Small intestine (tissue), 7 donors: ENCODE measurements at regions not wholly inside any gene's neighbourhood (a gene's known extent, or its start where the extent isn't known, plus 50 kb on each side); places are given as distances from the start of the nearest gene placed in this dataset.

Experiments
- DNase-seq, 2 donors: peaks; one replicate each; pipeline versions ENCODE4 v3.0.0 to v3.0.0-alpha.2; 2013
- FAIRE-seq: peaks from 2 replicates; lab custom pipeline; 2012; peaks lifted over from hg19 to GRCh38; lab: Jason Lieb, UNC
- H3K27ac ChIP-seq, 3 donors: one replicate each; pipeline ENCODE4 v1.5.1; 2013; ENCODE audit warnings: low read length in 2 of 3, mild to moderate bottlenecking in 2 of 3, control low read depth in 1 of 3, inconsistent platforms in 1 of 3, low read depth in 1 of 3, moderate library complexity in 1 of 3
- H3K27me3 ChIP-seq, 3 donors: one replicate each; pipeline ENCODE4 v1.6.1; 2013; ENCODE audit warnings: low read length in 3 of 3, inconsistent platforms in 1 of 3; ENCODE audit not compliant: control insufficient read depth in 3 of 3, insufficient read depth in 3 of 3
- H3K36me3 ChIP-seq, 3 donors: one replicate each; pipeline ENCODE4 v1.6.1; 2013; ENCODE audit warnings: low read length in 3 of 3, inconsistent platforms in 1 of 3, low read depth in 1 of 3, mild to moderate bottlenecking in 1 of 3, moderate library complexity in 1 of 3; ENCODE audit not compliant: control insufficient read depth in 3 of 3, insufficient read depth in 2 of 3
- H3K4me1 ChIP-seq, 3 donors: one replicate each; pipeline ENCODE4 v1.6.1; 2013; ENCODE audit warnings: low read length in 2 of 3, inconsistent platforms in 1 of 3, low read depth in 1 of 3, mild to moderate bottlenecking in 1 of 3, moderate library complexity in 1 of 3; ENCODE audit not compliant: control insufficient read depth in 3 of 3, insufficient read depth in 2 of 3
- H3K4me3 ChIP-seq, 3 donors: one replicate each; pipeline ENCODE4 v1.5.1; 2013; ENCODE audit warnings: low read length in 3 of 3, control low read depth in 1 of 3, inconsistent platforms in 1 of 3, low read depth in 1 of 3, mild to moderate bottlenecking in 1 of 3, moderate library complexity in 1 of 3
- H3K9me3 ChIP-seq, 2 donors: one replicate each; pipeline ENCODE4 v1.6.1; 2013; ENCODE audit warnings: low read depth in 1 of 2, low read length in 1 of 2; ENCODE audit not compliant: control insufficient read depth in 2 of 2, insufficient read depth in 1 of 2
- WGBS, 3 donors: extraction: QIAGEN DNeasy Blood & Tissue Kit; methylation state at CpG; one replicate each; pipeline ENCODE4 v1.1.7; 2013; 5-methylcytosine and 5-hydroxymethylcytosine counted together
- donor health status: healthy with polysubstance abuse.
- donor health status: control.
- donor health status: control.
- donor health status: Bipolar disorder and iron deficiency.
- donor health status: healthy.

GRCh38 chr9:16316911-16317817, 553.3 kb downstream of the BNC2 start:
- 79 to 83% (median 80%) methylated on average over 14 to 15 of the region's 15 CpGs for WGBS, 3 donors
- H3K4me1 ChIP-seq = no peaks in the 10 kb centered on the region
- FAIRE-seq (no peak), DNase-seq (no peak)
- H3K9me3 ChIP-seq = peaks cover 0 to 5% of the 10 kb centered on the region in 2 donors
- peaks cover 0 to 4% (median 0%) of the 10 kb centered on the region in 3 donors for H3K27me3 ChIP-seq
- H3K4me3 ChIP-seq = no peak overlapping the region
- H3K36me3 ChIP-seq = no peaks in the 10 kb centered on the region
- no peak overlapping the region for H3K27ac ChIP-seq

- Histone ChIP-seq H3K27ac (no peak overlapping the region), H3K4me3 (no peak overlapping the region), H3K36me3 (no peaks in the 10 kb centered on the region), H3K27me3 (peaks cover 0 to 4% (median 0%) of the 10 kb centered on the region in 3 donors), H3K9me3 (peaks cover 0 to 5% of the 10 kb centered on the region in 2 donors), H3K4me1 (no peaks in the 10 kb centered on the region)
- 81 to 90% (median 85%) methylated on average over 20 of the region's 20 CpGs for WGBS, 3 donors
- DNase-seq (no peak), FAIRE-seq (no peak)
These were observed 551.9 kb downstream of the BNC2 start for GRCh38 chr9:16318516-16319060.

DNA sequence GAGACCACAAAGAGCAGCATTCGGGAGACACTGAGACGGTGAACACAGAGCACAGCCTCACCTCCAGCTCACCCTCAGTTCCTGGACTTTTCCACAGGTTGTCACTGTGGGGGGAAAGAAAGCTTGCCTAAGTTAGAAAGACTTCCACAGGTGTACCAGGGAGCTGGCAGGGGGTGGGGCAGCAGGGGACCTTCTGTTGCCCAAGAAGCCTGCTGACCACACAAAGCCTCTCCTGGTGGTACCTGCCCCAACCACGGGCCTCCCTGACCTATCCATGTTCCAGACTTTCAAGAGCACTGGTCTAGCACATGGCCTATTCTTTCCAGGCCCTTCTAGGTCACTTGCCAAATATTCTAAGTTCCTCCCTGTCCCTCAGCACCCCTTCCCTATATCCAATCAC, 550.8 kb downstream of the BNC2 start:
- Histone ChIP-seq H3K9me3 (peaks cover 0 to 5% of the 10 kb centered on the region in 2 donors), H3K4me3 (no peak overlapping the region), H3K36me3 (no peaks in the 10 kb centered on the region), H3K27ac (no peak overlapping the region), H3K4me1 (no peaks in the 10 kb centered on the region), H3K27me3 (peaks cover 0 to 4% (median 0%) of the 10 kb centered on the region in 3 donors)
- DNase-seq (no peak), FAIRE-seq (no peak)
- 83 to 92% (median 84%) methylated on average over 3 of the region's 3 CpGs for WGBS, 3 donors

GRCh38 chr9:16320338-16320902, 550.0 kb downstream of the BNC2 start:
- FAIRE-seq = no peak

GRCh38 chr9:16321461-16322119, 548.9 kb downstream of the BNC2 start:
- no peak overlapping the region for H3K4me3 ChIP-seq
- no peak overlapping the region for H3K27ac ChIP-seq
- H3K9me3 ChIP-seq = peaks cover 0 to 5% of the 10 kb centered on the region in 2 donors
- H3K4me1 ChIP-seq = no peaks in the 10 kb centered on the region
- H3K27me3 ChIP-seq = no peaks in the 10 kb centered on the region
- FAIRE-seq = no peak
- 62 to 69% (median 65%) methylated on average over 7 of the region's 7 CpGs for WGBS, 3 donors
- DNase-seq = no peak
- H3K36me3 ChIP-seq = no peaks in the 10 kb centered on the region

More at GRCh38 chr9:16320338-16320902, 550.0 kb downstream of the BNC2 start:
- peaks cover 0 to 5% of the 10 kb centered on the region in 2 donors for H3K9me3 ChIP-seq
- H3K4me1 ChIP-seq = no peaks in the 10 kb centered on the region
- no peaks in the 10 kb centered on the region for H3K36me3 ChIP-seq
- no peak overlapping the region for H3K27ac ChIP-seq
- no peak overlapping the region for H3K4me3 ChIP-seq
- 78 to 90% (median 86%) methylated on average over 5 of the region's 5 CpGs for WGBS, 3 donors
- H3K27me3 ChIP-seq = no peaks in the 10 kb centered on the region
- DNase-seq = no peak

DNA sequence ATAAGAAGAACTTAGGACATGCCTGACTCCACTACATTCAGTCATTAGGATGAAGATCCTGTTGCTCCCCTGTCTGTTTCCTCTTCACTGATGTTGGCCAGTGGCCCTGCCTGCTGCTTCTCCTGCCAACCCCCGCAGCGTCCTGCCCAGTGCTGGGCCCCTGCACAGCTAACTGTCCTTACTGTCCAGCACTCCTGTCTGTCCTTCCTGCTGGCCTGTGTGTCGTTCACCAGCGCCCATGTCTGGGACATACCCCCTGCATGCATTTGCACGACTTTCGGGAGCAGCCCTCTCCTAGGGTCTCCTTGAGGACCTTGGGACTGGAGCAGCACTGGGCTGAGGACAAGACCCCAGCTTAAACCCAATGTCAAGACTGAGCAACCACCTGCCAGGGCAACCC, 547.6 kb downstream of the BNC2 start:
- 76 to 81% (median 80%) methylated on average over 6 of the region's 6 CpGs for WGBS, 3 donors
- H3K36me3 ChIP-seq = no peaks in the 10 kb centered on the region
- H3K27ac ChIP-seq = no peak overlapping the region
- H3K4me1 ChIP-seq = no peaks in the 10 kb centered on the region
- H3K4me3 ChIP-seq = no peak overlapping the region
- DNase-seq (no peak), FAIRE-seq (no peak)
- peaks cover 0 to 5% of the 10 kb centered on the region in 2 donors for H3K9me3 ChIP-seq
- no peaks in the 10 kb centered on the region for H3K27me3 ChIP-seq

- Histone ChIP-seq H3K27ac (no peak overlapping the region), H3K4me3 (no peak overlapping the region), H3K4me1 (no peaks in the 10 kb centered on the region), H3K36me3 (no peaks in the 10 kb centered on the region), H3K9me3 (no peaks in the 10 kb centered on the region), H3K27me3 (no peaks in the 10 kb centered on the region)
- FAIRE-seq (no peak), DNase-seq (no peak)
- WGBS, 3 donors = 89 to 94% (median 91%) methylated on average over 6 of the region's 6 CpGs
These were observed 544.5 kb downstream of the BNC2 start for GRCh38 chr9:16325966-16326365.

DNA sequence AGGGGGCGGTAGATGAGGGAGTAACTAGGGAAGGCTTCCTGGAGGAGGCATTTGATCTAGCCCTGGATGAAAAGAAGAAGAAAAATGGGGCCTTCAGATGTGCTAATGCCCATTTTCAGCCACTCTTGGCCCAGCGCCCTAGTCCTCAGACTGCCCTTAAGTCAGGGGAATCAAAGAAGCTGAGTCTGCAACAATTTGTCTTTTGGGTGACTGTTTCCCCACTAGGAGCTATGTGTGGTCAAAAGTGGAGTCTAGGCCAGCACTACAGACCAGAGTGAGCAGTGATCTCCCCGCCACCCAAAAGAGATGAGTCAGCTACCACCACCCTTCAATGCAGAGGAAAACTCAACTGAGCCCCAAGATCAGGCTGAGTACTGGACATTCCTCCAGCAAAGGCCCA, 542.1 kb downstream of the BNC2 start:
- Histone ChIP-seq H3K27me3 (no peaks in the 10 kb centered on the region), H3K4me1 (no peaks in the 10 kb centered on the region), H3K36me3 (no peaks in the 10 kb centered on the region), H3K4me3 (no peak overlapping the region), H3K9me3 (peaks cover 0 to 4% of the 10 kb centered on the region in 2 donors), H3K27ac (no peak overlapping the region)
- no peak for FAIRE-seq
- no peak for DNase-seq
- 76 to 85% (median 84%) methylated on average over 3 of the region's 3 CpGs for WGBS, 3 donors
